ENCODE measurements at regions not wholly inside any gene's neighbourhood (a gene's known extent, or its start where the extent isn't known, plus 50 kb on each side); places are given as distances from the start of the nearest gene placed in this dataset.
"Not testable (repeated sequence)": the region's sequence is repeated elsewhere in the genome, so short reads cannot be mapped to it uniquely, and the experiment has no call there.

GRCh38 chr6:92219987-92220386 lies 1199.4 kb downstream of the EPHA7 start:
- not testable (repeated sequence) for TF ChIP-seq CTCF, POLR2AphosphoS5, POLR2A, EP300 (IDR thresholded peaks at IDR 0.05)

All from upper lobe of left lung (tissue), 4 donors.